Stimulated activated CD4-positive, alpha-beta T cell treated with anti-CD3 and anti-CD28 coated beads, Interleukin-2, amount 100 ng/mL, for 24 hours (primary cell): ENCODE measurements at regions not wholly inside any gene's neighbourhood (a gene's known extent, or its start where the extent isn't known, plus 50 kb on each side); places are given as distances from the start of the nearest gene placed in this dataset.
"Not testable (repeated sequence)": the region's sequence is repeated elsewhere in the genome, so short reads cannot be mapped to it uniquely, and the experiment has no call there.

Source experiments
- DNase-seq, 2 donors: peaks; one replicate each; pipeline ENCODE4 v3.0.0-alpha.2; 2020

GRCh38 chr18:7178568-7178967 lies 52.3 kb upstream of the LRRC30 start:
- DNase-seq, result not testable (repeated sequence)

- DNase-seq, result peak in 1 of 2 donors; percentile 3
Measured at GRCh38 chr18:7177116-7177744, 53.7 kb upstream of the LRRC30 start.

- no peak for DNase-seq
Measured at GRCh38 chr18:7174344-7175095, 56.4 kb upstream of the LRRC30 start.

- DNase-seq, result no peak
Measured at GRCh38 chr18:7173216-7173615, 55.6 kb upstream of the LAMA1 start.

GRCh38 chr18:7172611-7173010 lies 55.0 kb upstream of the LAMA1 start:
- DNase-seq, result no peak

- DNase-seq, result no peak
Measured at GRCh38 chr18:7170292-7170691, 52.7 kb upstream of the LAMA1 start.

GRCh38 chr18:7169601-7170000 lies 52.0 kb upstream of the LAMA1 start:
- DNase-seq, result no peak

GRCh38 chr18:7168408-7168807 lies 50.8 kb upstream of the LAMA1 start:
- DNase-seq, result no peak
